ENCODE measurements at regions not wholly inside any gene's neighbourhood (a gene's known extent, or its start where the extent isn't known, plus 50 kb on each side); places are given as distances from the start of the nearest gene placed in this dataset.

GRCh38 chr17:14699574-14700185 is 398.8 kb downstream of the HS3ST3B1 start:
- Histone ChIP-seq H3K27me3 (no peaks in the 10 kb centered on the region), H3K36me3 (no peaks in the 10 kb centered on the region), H3K9me3 (no peaks in the 10 kb centered on the region), H3K4me3 (no peak overlapping the region), H3K4me1 (no peaks in the 10 kb centered on the region), H3K27ac (no peak overlapping the region)
- DNase-seq (ENCODE audit: low spot score), result no peak
- TF ChIP-seq CTCF (IDR thresholded peaks at IDR 0.05), result no peak

- Histone ChIP-seq H3K27ac (no peak overlapping the region), H3K27me3 (no peaks in the 10 kb centered on the region), H3K36me3 (no peaks in the 10 kb centered on the region), H3K9me3 (peaks cover 0 to 4% of the 10 kb centered on the region in 2 donors), H3K4me1 (no peaks in the 10 kb centered on the region), H3K4me3 (no peak overlapping the region)
- no peak for TF ChIP-seq CTCF (IDR thresholded peaks at IDR 0.05)
- no peak for DNase-seq (ENCODE audit: low spot score)
Measured at GRCh38 chr17:14693382-14693781, 392.5 kb downstream of the HS3ST3B1 start.

GRCh38 chr17:14690704-14691103 is 389.8 kb downstream of the HS3ST3B1 start:
- DNase-seq (ENCODE audit: low spot score), result no peak
- TF ChIP-seq CTCF (IDR thresholded peaks at IDR 0.05), result no peak
- no peak overlapping the region for H3K4me3 ChIP-seq
- H3K36me3 ChIP-seq, result no peaks in the 10 kb centered on the region
- no peak overlapping the region for H3K27ac ChIP-seq
- no peaks in the 10 kb centered on the region for H3K27me3 ChIP-seq
- H3K9me3 ChIP-seq, result peaks cover 0 to 4% of the 10 kb centered on the region in 2 donors
- no peaks in the 10 kb centered on the region for H3K4me1 ChIP-seq

- H3K27ac ChIP-seq, result no peak overlapping the region
- no peaks in the 10 kb centered on the region for H3K36me3 ChIP-seq
- no peak overlapping the region for H3K4me3 ChIP-seq
- H3K27me3 ChIP-seq, result no peaks in the 10 kb centered on the region
- no peak for TF ChIP-seq CTCF (IDR thresholded peaks at IDR 0.05)
- peaks cover 0 to 4% of the 10 kb centered on the region in 2 donors for H3K9me3 ChIP-seq
- no peaks in the 10 kb centered on the region for H3K4me1 ChIP-seq
- DNase-seq (ENCODE audit: low spot score), result no peak
Measured at GRCh38 chr17:14688134-14688533, 387.3 kb downstream of the HS3ST3B1 start.

- DNase-seq (ENCODE audit: low spot score), result no peak
- no peak for TF ChIP-seq CTCF (IDR thresholded peaks at IDR 0.05)
- Histone ChIP-seq H3K4me1 (no peaks in the 10 kb centered on the region), H3K4me3 (no peak overlapping the region), H3K27ac (no peak overlapping the region), H3K27me3 (no peaks in the 10 kb centered on the region), H3K9me3 (peaks cover 0 to 8% of the 10 kb centered on the region in 2 donors), H3K36me3 (no peaks in the 10 kb centered on the region)
Measured at GRCh38 chr17:14672830-14673229, 371.9 kb downstream of the HS3ST3B1 start.

GRCh38 chr17:14670861-14671260 is 370.0 kb downstream of the HS3ST3B1 start:
- DNase-seq (ENCODE audit: low spot score), result no peak
- Histone ChIP-seq H3K4me3 (no peak overlapping the region), H3K36me3 (no peaks in the 10 kb centered on the region), H3K27ac (no peak overlapping the region), H3K27me3 (no peaks in the 10 kb centered on the region), H3K4me1 (no peaks in the 10 kb centered on the region), H3K9me3 (no peaks in the 10 kb centered on the region)
- TF ChIP-seq CTCF (IDR thresholded peaks at IDR 0.05), result no peak
